GM21360 (cell line): ENCODE measurements at regions not wholly inside any gene's neighbourhood (a gene's known extent, or its start where the extent isn't known, plus 50 kb on each side); places are given as distances from the start of the nearest gene placed in this dataset.

Source experiments
- ATAC-seq: cut with Tn5 transposase; IDR thresholded peaks from one replicate; pipeline ENCODE4 v1.9.1; 2021; ENCODE audit warnings: mild to moderate bottlenecking, moderate library complexity; ENCODE audit not compliant: unreplicated experiment

DNA sequence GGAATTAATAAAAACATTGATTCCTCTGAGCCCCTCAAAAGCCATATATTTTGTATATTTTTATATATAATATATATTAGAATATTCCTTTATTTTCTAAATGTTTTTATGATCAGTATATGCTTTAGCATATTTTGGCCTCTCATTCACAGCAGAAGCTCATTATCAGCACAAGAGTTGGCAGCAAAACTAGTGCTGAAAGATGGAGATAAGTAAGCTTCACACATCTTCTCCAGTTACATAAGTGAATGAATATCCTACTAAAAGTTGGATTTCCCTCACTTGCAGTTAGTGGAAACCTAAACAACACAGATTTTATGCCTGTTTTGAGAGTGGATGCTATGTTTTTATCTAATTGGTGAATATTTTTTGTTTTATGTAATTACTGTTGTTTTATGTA, 1303.8 kb upstream of the ADGRB3 start:
- no peak for ATAC-seq

DNA sequence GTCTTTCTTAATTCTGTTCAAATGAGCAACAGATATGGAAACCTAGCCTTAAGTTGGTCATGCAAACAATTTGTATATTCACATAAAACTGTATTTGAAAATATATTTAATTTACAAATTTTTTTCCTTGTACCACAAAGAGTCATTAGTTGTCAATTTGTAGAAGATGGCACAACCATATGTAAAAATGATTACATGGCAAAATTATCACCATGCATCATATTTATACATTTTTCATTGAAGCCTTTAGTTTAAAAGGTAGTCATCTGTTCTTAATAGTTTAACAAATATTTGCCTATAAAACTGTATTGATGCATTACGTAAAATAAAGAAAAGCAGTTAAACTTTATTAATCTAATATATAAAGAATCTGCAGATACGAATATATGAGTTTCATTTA, 1306.8 kb upstream of the ADGRB3 start:
- no peak for ATAC-seq

DNA sequence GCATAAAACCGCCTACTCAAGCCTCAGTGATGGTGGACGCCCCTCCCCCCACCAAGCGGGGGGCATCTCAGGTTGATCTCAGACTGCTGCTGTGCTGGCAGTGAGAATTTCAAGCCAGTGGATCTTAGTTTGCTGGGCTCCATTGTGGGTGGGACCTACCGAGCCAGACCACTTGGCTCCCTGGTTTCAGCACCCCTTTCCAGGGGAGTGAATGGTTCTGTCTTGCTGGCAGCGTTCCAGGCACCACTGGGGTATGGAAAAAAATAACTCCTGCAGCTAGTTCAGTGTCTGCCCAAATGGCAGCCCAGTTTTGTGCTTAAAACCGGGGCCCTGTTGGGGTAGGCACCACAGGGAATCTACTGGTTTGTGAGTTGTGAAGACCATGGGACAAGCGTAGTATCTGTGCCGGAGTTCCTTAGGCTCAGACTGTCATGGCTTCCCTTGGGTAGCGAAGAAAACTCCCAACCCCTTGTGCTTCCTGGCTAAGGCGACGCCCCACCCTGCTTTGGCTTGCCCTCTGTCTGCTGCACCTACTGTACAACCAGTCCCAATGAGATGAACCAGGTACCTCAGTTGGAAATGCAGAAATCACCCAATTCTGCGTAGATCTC, 1334.5 kb upstream of the ADGRB3 start:
- no peak for ATAC-seq

DNA sequence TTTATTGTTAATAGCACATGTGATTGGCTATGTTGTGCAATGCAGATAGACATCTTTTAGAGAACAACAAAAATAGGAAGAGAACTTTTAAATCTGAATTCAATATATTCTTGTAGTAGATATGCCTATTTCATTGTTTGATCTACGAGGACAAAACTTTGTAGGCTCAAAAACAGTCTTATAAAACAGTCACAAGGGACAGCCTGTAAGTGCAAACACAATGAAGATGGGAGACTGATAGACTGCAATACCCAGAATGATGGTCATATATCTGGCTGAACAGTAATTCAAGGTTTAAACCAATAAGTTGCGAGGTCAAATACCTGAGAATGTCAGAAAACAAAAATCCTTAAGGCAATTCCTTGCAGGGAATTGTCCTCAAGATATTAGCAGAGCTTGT, 1342.9 kb upstream of the ADGRB3 start:
- ATAC-seq = no peak

DNA sequence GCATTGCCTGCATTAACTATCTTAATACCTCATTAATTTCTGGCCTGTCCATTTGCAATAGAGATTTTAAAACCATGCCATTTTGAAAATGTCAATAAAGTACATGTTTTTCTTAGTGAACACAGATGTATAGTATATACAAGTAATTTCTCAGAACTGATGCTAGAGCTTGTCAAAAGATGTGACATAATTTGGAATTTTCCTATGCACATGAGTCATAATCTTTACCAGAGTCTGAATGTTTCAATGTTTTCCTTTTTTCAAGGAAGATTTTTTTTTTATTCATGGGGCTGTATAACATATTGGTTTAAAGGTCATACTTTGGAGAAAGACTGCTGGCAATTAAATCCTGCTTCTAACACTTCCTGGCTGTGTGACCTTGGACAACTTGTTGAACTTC, 1347.5 kb upstream of the ADGRB3 start:
- no peak for ATAC-seq

DNA sequence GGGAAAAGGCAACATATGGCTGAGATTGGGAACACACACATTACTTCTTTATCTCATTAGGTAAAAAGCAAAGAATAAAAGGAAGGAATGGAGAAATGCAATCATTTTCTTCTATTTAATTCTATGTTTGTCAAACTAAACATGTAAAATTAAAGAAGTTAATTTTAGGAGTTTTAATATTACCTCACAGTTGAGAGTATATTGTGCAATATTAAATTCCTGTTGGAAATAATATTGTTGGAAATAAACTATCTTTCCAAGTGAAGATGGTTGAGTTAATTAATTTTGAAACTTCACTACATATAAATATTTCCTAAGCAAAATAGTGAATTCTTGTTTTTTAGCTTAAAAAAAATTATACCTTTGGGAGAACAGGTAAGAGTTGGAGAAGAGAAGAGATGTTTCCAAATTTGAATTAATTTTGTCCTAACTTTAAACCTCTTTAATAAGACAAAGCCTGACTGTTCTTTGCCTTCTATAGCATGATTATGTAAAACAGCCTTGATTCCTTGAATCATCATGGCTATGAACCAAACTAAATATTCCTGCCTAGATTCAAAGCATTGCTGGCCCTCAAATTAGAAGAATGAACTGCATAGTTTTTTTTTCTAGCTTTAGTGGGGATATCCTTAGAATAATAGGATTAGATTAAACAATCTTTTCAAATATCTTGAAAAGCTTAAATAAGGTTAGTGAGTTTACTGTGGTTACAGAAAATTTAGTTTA, 1349.1 kb upstream of the ADGRB3 start:
- no peak for ATAC-seq

DNA sequence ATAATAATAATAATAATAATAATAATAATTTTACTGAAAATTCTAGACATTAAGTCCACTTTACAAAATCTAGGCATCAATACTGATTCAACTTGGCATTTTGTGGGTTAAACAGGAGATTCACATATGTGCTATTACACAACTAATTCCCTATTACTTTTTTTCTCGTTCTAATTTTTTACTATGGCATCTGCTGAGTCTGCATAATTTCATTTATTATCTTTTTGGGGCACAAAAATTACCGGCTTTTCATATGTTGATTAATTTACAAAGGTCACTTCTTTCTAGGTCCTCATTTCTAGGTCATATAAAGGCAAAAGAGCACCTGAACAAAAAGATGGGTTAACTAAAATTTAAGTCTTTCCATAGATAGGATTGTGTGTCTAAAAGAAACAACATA, 1357.8 kb upstream of the ADGRB3 start:
- ATAC-seq = no peak

DNA sequence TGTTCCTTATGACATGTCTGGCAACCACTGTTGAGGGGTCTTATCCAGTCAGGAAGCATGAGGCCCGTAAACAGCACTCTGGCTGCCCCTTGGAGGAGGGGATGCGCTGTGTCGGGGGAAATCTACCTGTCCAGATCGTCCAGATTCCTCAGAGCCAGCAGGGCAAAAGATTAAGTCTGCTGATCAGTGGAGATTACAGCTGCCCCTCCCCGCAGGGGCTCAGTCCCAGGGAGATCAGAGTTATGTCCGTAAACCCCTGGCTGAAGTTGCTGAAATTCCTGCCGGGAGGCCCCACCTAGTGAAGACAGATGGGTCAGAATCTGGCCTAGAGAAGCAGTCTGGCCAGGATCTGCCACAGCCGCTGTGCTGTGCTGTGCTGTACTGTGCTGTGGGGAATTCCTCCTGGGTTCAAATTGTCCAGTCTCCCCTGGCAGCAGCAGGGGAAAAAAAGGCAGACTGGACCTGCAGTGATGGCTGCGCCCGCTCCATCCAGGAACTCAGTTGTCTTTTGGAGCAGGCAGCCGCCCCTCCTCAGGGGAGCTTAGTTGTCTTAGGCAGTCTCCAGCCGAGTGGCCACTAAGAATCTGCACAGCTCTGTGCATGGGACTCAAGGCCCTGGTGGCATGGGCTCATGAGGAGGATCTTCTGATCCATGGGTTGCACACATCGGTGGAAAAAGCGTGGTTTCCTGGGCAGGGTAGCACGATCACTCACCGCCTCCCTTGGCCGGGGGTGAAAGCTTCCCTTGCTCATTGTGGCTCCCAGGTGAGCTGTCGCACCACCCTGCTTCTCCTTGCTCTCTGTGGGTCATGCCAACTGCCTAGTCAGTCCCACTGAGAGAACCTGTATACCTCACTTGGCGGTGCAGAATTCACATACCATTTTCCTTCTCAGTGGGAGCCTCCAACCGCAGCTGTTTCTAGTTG, 1368.8 kb upstream of the ADGRB3 start:
- ATAC-seq = no peak

DNA sequence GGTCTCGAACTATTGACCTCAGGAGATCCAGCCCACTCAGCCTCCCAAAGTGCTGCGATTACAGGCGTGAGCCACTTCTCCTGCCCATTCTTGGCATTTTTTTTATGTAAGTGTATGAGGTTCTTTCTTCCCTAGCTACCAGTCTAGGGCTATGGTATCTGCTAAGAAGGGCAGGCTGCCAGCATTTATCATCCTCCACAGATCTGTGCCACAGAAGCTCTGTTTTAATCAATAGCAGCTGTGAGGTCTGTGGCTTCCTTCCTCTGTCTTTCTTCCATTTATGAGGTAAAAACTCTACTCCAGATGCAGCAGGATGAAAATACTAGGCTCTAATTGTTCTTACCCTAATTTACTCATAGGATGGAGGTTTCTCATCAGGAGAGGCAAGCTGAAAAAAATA, 1382.4 kb upstream of the ADGRB3 start:
- no peak for ATAC-seq

DNA sequence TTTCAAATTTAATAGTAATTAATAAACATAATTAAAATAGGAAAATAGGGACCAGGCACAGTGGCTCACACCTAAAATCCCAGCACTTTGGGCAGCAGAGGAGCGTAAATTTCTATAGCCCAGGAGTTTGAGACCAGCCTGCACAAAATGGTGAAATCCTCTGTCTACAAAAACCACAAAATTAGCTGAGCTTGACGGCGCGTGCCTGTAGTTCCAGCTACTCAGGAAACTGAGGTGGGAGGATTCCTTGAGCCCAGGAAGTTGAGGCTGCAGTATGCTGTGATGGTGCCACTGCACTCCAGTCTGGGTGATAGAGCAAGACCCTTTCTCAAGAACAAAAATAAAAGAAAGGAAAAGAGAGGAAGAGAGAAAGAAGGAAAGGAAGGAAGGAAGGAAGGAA, 1387.0 kb upstream of the ADGRB3 start:
- no peak for ATAC-seq

DNA sequence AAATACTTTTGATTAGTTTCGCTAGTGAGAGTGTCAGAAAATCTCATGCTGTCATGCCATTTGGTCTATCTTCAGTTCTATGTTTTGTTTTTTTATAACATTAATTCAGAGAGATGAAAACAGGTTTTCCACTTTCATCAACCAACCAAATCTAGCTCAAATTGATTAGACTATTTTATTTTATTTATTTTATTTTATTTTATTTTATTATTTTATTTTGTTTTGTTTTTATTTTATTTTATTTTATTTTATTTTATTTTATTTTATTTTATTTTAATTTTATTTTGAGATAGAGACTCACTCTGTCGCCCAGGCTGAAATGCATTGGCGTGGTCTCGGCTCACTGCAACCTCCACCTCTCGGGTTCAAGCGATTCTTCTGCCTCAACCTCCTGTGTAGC, 1391.0 kb upstream of the ADGRB3 start:
- ATAC-seq = no peak

DNA sequence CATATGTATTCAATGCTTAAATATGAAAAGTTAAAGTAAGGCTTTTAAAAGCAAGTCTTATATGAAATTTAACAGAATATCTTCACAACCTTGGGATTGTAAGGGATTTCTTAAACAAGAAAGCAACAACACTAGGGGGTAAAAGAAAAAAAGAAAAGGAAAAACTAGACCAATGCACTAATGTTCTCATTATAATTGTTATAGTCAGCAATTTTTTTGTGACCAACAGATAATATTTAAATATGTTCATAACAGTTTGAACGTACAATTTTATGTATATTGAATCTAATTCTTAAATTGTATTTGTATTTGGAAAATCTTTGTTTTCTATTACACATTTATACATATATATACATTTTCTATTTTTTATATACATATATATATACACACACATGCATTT, 1397.8 kb upstream of the ADGRB3 start:
- ATAC-seq = no peak

DNA sequence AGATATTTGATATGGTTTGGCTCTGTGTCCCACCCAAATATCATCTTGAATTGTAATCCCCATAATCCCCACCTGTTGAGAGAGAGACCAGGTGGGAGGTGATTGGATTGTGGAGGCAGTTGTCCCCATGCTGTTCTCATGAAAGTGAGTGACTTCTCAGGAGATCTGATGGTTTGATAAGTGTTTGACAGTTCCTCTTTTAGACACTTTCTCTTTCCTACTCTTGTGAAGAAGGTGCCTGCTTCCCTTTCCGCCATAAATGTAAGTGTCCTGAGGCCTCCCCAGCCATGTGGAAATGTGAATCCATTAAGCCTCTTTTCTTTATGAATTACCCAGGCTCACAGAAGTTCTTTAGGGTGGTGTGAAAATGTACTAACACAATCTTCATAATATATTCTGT, 1404.0 kb upstream of the ADGRB3 start:
- no peak for ATAC-seq

DNA sequence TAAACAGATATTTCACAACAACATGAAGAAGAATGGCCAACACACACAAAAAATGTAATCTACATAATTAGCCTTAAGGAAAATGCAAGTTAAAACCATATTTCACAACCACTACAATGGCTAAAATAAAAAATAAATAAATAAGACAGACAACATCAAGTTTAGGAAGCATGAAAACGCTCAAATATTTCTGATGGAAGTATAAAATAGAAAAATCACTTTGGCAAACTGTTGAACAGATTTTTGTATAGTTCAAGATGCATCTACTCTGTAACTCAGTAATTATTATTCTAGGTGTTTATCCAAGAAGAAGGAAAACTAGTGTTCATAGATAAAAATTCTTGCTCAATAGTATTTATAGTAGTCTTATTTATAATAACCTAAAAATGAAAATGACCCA, 1410.1 kb upstream of the ADGRB3 start:
- ATAC-seq = no peak

DNA sequence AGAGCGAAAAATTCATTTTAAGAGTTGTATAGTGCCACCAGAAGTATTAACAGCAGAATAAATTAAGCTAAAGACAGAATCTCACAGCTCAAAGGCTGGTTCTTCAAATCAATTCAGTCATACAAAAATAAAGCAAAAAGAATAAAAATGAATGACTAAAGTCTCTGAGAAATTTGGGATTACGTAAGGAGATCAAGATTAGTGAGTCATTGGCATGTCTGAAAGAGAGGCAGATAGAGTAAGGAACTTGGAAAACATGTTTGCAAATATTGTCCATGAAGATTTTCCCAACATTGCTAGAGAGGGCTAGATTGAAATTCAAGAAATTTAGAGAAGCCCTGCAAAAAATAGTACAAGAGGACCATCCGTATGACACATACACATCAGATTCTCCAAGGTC, 1413.9 kb upstream of the ADGRB3 start:
- ATAC-seq = no peak

DNA sequence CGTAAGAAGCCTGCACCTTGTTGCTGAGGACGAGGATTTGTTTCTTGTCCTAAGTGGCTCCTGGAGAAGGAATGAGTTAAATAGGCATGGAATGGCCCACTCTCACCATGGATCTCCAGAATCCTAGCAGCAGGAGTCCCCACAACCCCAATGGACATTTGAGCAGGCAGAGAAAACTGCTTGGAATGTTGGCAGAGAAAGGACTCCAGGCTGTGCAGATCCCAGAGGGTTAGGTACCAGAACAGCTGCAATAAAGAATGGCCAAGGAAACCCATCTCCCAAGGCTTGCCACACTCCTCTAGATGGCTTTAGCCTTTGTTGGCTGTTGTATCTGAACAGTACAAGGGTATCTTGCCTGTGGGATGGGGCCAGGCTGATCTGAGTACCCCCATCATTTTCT, 1415.7 kb upstream of the ADGRB3 start:
- ATAC-seq = no peak

DNA sequence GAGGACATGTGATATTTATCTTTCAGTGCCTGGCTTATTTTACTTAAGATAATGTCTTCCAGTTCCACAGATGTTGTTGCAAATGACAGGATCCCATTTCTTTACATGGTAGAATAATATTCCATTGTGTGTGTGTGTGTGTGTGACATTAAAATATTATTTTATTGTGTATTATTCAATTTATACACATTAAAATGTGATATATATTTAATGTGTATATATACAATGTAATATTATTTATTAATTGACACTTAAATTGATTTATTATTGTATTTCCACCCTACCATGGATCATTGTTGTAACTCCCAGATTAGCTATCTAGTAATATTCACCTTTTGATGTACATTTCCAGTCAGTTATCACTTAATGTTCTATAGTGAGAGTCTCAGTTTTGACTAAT, 1422.5 kb upstream of the ADGRB3 start:
- no peak for ATAC-seq

DNA sequence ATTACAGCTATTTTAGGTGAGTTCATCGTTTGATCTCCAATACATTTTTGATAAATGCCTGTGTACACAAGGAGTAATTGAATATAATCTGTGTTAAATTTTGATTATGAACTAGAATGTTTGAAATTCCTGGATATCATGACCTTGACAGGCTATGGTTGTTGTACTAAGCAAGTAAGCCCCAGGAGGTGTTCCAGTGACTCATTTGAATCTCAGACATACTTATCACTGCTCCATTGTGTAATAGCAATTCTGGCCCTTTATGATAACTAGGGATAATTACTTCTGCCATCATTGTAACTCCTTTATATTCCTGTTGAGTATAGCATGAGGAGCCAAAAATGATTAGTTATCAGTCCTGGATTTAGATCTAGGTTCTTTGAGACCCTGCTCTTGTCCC, 1424.6 kb upstream of the ADGRB3 start:
- ATAC-seq = no peak

DNA sequence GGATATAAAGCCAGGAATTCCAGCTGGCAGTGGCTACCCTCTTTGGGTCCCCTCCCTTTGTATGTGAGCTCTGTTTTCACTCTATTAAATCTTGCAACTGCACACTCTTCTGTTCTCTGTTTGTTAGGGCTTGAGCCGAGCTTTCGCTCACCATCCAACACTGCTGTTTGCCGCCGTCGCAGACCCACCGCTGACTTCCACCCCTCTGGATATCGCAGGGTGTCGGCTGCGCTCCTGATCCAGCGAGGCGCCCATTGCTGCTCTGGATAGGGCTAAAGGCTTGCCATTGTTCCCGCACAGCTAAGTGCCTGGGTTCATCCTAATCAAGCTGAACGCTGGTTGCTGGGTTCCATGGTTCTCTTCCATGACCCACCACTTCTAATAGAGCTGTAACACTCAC, 1433.5 kb upstream of the ADGRB3 start:
- ATAC-seq = no peak

DNA sequence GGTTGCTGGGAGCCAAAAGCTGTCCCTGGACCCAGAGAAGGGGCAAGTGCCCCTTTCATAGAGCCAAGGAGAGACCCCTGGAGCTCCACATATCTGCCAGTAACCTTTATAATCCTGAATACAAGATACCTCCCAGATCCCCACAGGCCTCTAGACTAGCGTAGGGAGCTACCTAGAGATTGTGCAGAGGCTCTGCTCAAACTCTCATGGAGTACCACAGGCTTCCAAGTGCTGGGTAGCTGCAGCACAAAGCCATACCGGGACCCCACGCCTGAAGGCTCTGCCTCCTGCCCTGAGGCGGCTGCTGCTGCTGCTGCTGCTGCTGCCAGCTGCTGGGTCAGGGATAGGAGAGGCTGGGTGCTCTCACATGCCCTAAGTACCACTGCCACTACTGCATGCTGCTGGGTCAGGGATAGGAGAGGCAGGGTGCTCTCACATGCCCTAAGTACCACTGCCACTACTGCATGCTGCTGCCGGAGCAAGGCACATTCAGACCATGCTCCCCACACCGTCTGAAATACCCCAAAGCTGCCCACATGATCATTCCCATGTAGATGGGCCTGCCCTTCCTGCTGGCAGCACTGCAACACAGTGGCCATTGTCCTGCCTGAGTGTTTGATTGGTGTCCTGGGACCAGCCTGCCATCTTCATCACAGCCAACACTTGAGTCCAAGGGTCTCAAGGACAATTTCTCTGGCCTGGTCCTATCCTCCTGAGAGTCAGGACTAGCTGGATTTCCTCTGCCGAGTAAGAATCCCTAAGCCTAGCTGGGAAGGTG, 1434.3 kb upstream of the ADGRB3 start:
- no peak for ATAC-seq

DNA sequence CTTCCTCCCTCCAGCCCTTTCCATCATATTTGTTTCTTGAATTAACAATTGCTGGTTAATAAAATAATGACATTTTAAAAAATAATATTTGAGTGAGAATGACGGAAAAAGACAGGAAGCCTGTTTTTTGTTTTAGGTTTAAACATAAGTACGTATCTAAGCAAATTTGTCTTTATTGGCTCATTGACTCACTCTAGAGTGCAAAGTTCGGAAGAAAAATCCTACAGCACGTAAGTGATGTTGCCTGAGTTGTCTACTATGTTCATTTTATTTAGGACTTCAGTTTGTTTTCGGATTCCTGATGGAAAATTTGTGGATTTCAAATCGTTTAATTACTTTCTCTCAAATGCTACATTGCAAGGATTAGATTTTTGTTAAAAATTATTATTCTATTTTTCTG, 1435.7 kb upstream of the ADGRB3 start:
- no peak for ATAC-seq
